ENCODE measurements at regions not wholly inside any gene's neighbourhood (a gene's known extent, or its start where the extent isn't known, plus 50 kb on each side); places are given as distances from the start of the nearest gene placed in this dataset.
"Not testable (repeated sequence)": the region's sequence is repeated elsewhere in the genome, so short reads cannot be mapped to it uniquely, and the experiment has no call there.

DNA sequence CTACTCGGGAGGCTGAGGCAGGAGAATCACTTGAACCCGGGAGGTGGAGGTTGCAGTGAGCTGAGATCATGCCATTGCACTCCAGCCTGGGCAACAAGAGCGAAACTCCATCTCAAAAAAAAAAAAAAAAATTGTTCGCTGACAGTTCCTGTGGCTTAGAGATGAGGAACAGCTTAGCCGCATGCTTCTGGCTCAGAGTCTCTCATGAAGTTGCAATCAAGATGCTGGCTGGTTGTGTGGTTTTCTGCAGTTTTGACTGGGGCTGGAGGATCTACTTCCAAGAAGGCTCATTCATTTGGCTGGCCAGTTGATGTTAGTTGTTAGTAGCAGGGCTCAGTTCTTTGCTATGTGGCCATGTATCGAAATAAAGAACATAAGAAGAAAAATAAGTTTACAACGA is 69.9 kb upstream of the TBC1D5 start:
- dilution Hi-C loops (cut with MboI; ENCODE audit: extremely low pct_ligation_motif_present, low sequenced_read_pairs); H3K79me2 ChIP-seq (ENCODE audit: control insufficient read depth, insufficient read depth, low read length); H3K4me1 ChIP-seq (ENCODE audit: control insufficient read depth, extremely low read depth, insufficient read depth, low read length); H3K27me3 ChIP-seq (ENCODE audit: control insufficient read depth, extremely low read depth, insufficient read depth, low read length); FAIRE-seq; H3K9me1 ChIP-seq (ENCODE audit: control insufficient read depth, extremely low read depth, insufficient read depth, low read length); H3K27ac ChIP-seq (ENCODE audit: control insufficient read depth, insufficient read depth, low read length); H3K36me3 ChIP-seq (ENCODE audit: control insufficient read depth in 2 of 2, extremely low read depth in 1 of 2, insufficient read depth in 2 of 2, low read length in 2 of 2); H3K4me3 ChIP-seq (ENCODE audit: control insufficient read depth in 2 of 3, extremely low read depth in 1 of 3, insufficient read depth in 2 of 3, low read depth in 1 of 3, low read length in 3 of 3); H4K20me1 ChIP-seq (ENCODE audit: control insufficient read depth, extremely low read depth, insufficient read depth, low read length); H3K9ac ChIP-seq (ENCODE audit: control insufficient read depth, extremely low read depth, insufficient read depth, low read length); H3K4me2 ChIP-seq (ENCODE audit: control insufficient read depth, extremely low read depth, insufficient read depth, low read depth, low read length); H3K9me3 ChIP-seq (ENCODE audit: control insufficient read depth, low read depth, low read length); H2AFZ ChIP-seq (ENCODE audit: control insufficient read depth, low read length); DNase-seq (ENCODE audit: low read depth, low spot score): not testable (repeated sequence)

DNA sequence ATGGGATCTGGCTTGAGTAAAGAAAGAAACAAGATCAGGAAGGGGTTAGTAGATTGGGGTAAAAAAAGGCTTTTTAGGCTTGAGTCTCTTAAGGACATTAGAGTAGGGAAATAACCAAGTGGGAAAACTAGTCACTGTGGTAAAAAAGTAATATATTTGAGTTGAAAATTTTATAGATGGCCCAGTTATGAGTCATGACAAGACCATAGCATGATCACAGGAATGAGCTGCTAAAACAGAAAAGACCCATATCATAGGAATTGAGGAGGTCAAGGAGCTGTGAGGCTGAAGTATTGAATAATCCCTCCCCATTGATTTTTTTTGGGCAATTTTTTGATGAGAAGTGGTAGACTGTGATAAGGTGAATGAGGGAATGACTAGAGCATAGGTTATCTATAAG is 69.2 kb upstream of the TBC1D5 start:
- no peak for FAIRE-seq

DNA sequence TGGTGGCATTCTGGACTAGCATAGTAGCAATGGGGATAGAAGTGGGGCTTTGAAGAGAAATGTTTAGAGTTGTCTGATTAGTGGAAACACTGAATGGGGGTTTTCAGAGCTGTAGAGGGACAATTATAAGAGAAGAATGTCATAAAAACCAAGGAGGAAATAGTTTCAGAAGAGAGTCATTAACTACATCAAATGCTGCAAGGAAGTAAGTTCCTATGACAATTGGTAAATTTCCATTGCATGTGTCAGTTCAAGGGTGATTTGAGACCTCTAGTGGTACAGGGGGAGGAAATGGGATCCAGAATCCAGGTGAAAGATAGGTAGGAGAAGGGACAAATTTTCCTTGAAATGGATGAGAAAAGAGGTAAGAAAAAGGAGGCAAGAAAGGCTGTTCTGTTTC is 68.3 kb upstream of the TBC1D5 start:
- dilution Hi-C loops (cut with MboI; ENCODE audit: extremely low pct_ligation_motif_present, low sequenced_read_pairs): no loop called here
- Histone ChIP-seq H3K4me2 (ENCODE audit: control insufficient read depth, extremely low read depth, insufficient read depth, low read depth, low read length) (no peak overlapping the region), H3K9me1 (ENCODE audit: control insufficient read depth, extremely low read depth, insufficient read depth, low read length) (no peaks in the 10 kb centered on the region), H3K27ac (ENCODE audit: control insufficient read depth, insufficient read depth, low read length) (no peak overlapping the region), H3K36me3 (ENCODE audit: control insufficient read depth in 2 of 2, extremely low read depth in 1 of 2, insufficient read depth in 2 of 2, low read length in 2 of 2) (no peaks in the 10 kb centered on the region), H3K79me2 (ENCODE audit: control insufficient read depth, insufficient read depth, low read length) (no peaks in the 10 kb centered on the region), H3K9ac (ENCODE audit: control insufficient read depth, extremely low read depth, insufficient read depth, low read length) (no peak overlapping the region), H2AFZ (ENCODE audit: control insufficient read depth, low read length) (no peak overlapping the region), H3K27me3 (ENCODE audit: control insufficient read depth, extremely low read depth, insufficient read depth, low read length) (no peaks in the 10 kb centered on the region), H3K4me3 (ENCODE audit: control insufficient read depth in 2 of 3, extremely low read depth in 1 of 3, insufficient read depth in 2 of 3, low read depth in 1 of 3, low read length in 3 of 3) (no peak overlapping the region), H3K4me1 (ENCODE audit: control insufficient read depth, extremely low read depth, insufficient read depth, low read length) (no peaks in the 10 kb centered on the region), H3K9me3 (ENCODE audit: control insufficient read depth, low read depth, low read length) (no peaks in the 10 kb centered on the region), H4K20me1 (ENCODE audit: control insufficient read depth, extremely low read depth, insufficient read depth, low read length) (no peaks in the 10 kb centered on the region)
- TF ChIP-seq, protein P1, sequence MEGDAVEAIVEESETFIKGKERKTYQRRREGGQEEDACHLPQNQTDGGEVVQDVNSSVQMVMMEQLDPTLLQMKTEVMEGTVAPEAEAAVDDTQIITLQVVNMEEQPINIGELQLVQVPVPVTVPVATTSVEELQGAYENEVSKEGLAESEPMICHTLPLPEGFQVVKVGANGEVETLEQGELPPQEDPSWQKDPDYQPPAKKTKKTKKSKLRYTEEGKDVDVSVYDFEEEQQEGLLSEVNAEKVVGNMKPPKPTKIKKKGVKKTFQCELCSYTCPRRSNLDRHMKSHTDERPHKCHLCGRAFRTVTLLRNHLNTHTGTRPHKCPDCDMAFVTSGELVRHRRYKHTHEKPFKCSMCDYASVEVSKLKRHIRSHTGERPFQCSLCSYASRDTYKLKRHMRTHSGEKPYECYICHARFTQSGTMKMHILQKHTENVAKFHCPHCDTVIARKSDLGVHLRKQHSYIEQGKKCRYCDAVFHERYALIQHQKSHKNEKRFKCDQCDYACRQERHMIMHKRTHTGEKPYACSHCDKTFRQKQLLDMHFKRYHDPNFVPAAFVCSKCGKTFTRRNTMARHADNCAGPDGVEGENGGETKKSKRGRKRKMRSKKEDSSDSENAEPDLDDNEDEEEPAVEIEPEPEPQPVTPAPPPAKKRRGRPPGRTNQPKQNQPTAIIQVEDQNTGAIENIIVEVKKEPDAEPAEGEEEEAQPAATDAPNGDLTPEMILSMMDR (optimal IDR thresholded peaks at IDR 0.05 in 1 of 3, IDR thresholded peaks at IDR 0.05 in 1 of 3, conservative IDR thresholded peaks at IDR 0.05 in 1 of 3; ENCODE audit: extremely low read depth in 1 of 3, insufficient read depth in 2 of 3, low read length in 3 of 3): peak in 2 of 3 experiments; percentile 27 to 44
- no peak for TF ChIP-seq EZH2 (IDR thresholded peaks at IDR 0.05; ENCODE audit: low read length)
- DNase-seq (ENCODE audit: low read depth, low spot score) (no peak), FAIRE-seq (peak; percentile 82)

More for the DNA sequence above, 69.2 kb upstream of the TBC1D5 start:
- Histone ChIP-seq H3K9ac (ENCODE audit: control insufficient read depth, extremely low read depth, insufficient read depth, low read length) (no peak overlapping the region), H3K79me2 (ENCODE audit: control insufficient read depth, insufficient read depth, low read length) (no peaks in the 10 kb centered on the region), H3K4me3 (ENCODE audit: control insufficient read depth in 2 of 3, extremely low read depth in 1 of 3, insufficient read depth in 2 of 3, low read depth in 1 of 3, low read length in 3 of 3) (no peak overlapping the region), H3K4me1 (ENCODE audit: control insufficient read depth, extremely low read depth, insufficient read depth, low read length) (no peaks in the 10 kb centered on the region), H2AFZ (ENCODE audit: control insufficient read depth, low read length) (no peak overlapping the region), H3K9me1 (ENCODE audit: control insufficient read depth, extremely low read depth, insufficient read depth, low read length) (no peaks in the 10 kb centered on the region), H4K20me1 (ENCODE audit: control insufficient read depth, extremely low read depth, insufficient read depth, low read length) (no peaks in the 10 kb centered on the region), H3K4me2 (ENCODE audit: control insufficient read depth, extremely low read depth, insufficient read depth, low read depth, low read length) (no peak overlapping the region), H3K9me3 (ENCODE audit: control insufficient read depth, low read depth, low read length) (no peaks in the 10 kb centered on the region), H3K27me3 (ENCODE audit: control insufficient read depth, extremely low read depth, insufficient read depth, low read length) (no peaks in the 10 kb centered on the region), H3K36me3 (ENCODE audit: control insufficient read depth in 2 of 2, extremely low read depth in 1 of 2, insufficient read depth in 2 of 2, low read length in 2 of 2) (no peaks in the 10 kb centered on the region), H3K27ac (ENCODE audit: control insufficient read depth, insufficient read depth, low read length) (no peak overlapping the region)
- dilution Hi-C loops (cut with MboI; ENCODE audit: extremely low pct_ligation_motif_present, low sequenced_read_pairs): no loop called here
- TF ChIP-seq, protein P1 (optimal IDR thresholded peaks at IDR 0.05 in 1 of 3, IDR thresholded peaks at IDR 0.05 in 1 of 3, conservative IDR thresholded peaks at IDR 0.05 in 1 of 3; ENCODE audit: extremely low read depth in 1 of 3, insufficient read depth in 2 of 3, low read length in 3 of 3): no peak
- no peak for TF ChIP-seq EZH2 (IDR thresholded peaks at IDR 0.05; ENCODE audit: low read length)
- no peak for DNase-seq (ENCODE audit: low read depth, low spot score)
